ENCODE measurements at regions not wholly inside any gene's neighbourhood (a gene's known extent, or its start where the extent isn't known, plus 50 kb on each side); places are given as distances from the start of the nearest gene placed in this dataset.
"Not testable (repeated sequence)": the region's sequence is repeated elsewhere in the genome, so short reads cannot be mapped to it uniquely, and the experiment has no call there.

GRCh38 chr4:30181918-30182317 lies 538.3 kb upstream of the PCDH7 start:
- no peak for DNase-seq (ENCODE audit: low read depth)
- no peak overlapping the region for H3K4me3 ChIP-seq (ENCODE audit: low read length)
- no peak for TF ChIP-seq CTCF (IDR thresholded peaks at IDR 0.05; ENCODE audit: insufficient read depth, low read depth, low read length, missing control alignments)

GRCh38 chr4:30182786-30183185 lies 537.4 kb upstream of the PCDH7 start:
- TF ChIP-seq CTCF (IDR thresholded peaks at IDR 0.05; ENCODE audit: insufficient read depth, low read depth, low read length, missing control alignments), result no peak
- no peak overlapping the region for H3K4me3 ChIP-seq (ENCODE audit: low read length)
- peak; percentile 51 for DNase-seq (ENCODE audit: low read depth)

GRCh38 chr4:30191902-30192301 lies 528.3 kb upstream of the PCDH7 start:
- no peak for TF ChIP-seq CTCF (IDR thresholded peaks at IDR 0.05; ENCODE audit: insufficient read depth, low read depth, low read length, missing control alignments)
- DNase-seq (ENCODE audit: low read depth), result no peak
- H3K4me3 ChIP-seq (ENCODE audit: low read length), result no peak overlapping the region

DNA sequence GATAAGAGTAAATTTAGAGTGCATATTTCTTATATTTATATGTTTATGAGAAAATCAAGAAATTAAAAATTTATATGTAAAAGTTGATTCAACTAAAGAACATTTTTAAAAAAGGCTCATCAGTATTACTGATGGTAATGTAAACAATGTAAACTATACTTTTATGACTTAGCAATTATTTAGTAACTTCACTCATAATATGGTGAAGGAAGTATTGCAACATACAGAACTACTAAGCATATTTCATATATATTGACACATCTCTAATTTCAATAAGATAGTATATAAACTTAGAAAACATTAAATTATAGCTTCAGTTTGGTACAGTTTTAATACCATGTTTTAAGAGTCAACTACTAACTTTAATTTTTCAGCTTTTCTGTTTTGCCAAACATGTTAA lies 512.8 kb upstream of the PCDH7 start:
- no peak for TF ChIP-seq CTCF (IDR thresholded peaks at IDR 0.05; ENCODE audit: insufficient read depth, low read depth, low read length, missing control alignments)
- no peak overlapping the region for H3K4me3 ChIP-seq (ENCODE audit: low read length)
- peak; percentile 10 for DNase-seq (ENCODE audit: low read depth)

DNA sequence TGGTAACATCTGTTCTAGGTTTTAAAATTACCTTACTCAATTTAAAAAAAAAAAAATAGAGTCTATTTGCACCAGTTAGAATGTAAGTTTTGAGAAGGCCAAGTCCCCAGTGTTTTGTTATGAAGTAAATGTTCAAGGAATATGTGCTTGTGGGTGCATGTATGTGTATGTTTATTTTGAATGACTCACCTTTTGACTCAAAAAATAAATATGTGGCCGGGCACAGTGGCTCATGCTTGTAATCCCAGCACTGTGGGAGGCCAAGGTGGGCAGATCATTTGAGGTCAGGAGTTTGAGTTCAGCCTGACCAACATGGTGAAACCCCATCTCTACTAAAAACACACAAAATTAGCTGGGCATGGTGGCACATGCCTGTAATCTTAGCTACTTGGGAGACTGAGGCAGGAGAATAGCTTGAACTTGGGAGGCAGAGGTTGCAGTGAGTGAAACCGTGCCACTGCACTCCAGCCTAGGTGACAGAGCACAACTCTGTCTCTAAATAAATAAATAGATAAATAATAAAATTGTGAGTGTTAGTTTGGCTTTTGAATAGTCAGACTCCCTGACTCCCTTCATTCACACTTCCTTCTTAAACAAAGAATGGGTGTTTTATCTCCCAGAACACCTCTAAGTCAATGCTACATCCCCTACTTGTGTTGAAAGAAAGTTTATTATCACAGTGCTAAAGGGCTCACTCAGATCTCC lies 511.3 kb upstream of the PCDH7 start:
- no peak for TF ChIP-seq CTCF (IDR thresholded peaks at IDR 0.05; ENCODE audit: insufficient read depth, low read depth, low read length, missing control alignments)
- DNase-seq (ENCODE audit: low read depth), result peak; percentile 86
- H3K4me3 ChIP-seq (ENCODE audit: low read length), result no peak overlapping the region

DNA sequence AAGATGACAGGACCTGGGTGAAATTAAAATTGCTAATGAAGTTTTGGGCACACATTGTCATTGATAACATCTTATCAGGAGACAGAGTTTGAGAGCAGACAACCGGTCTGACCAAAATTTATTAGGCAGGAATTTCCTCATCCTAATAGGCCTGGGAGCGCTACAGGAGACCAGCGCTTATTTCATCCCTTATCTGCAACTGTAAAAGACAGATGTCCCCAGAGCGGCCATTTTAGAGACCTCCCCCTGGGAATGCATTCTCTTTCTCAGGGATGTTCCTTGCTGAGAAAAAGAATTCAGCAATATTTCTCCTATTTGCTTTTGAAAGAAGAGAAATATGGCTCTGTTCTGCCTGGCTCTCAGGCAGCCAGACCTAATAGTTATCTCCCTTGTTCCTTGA lies 504.2 kb upstream of the PCDH7 start:
- not testable (repeated sequence) for DNase-seq (ENCODE audit: low read depth); H3K4me3 ChIP-seq (ENCODE audit: low read length)

- no peak for TF ChIP-seq CTCF (IDR thresholded peaks at IDR 0.05; ENCODE audit: insufficient read depth, low read depth, low read length, missing control alignments)
- no peak overlapping the region for H3K4me3 ChIP-seq (ENCODE audit: low read length)
- DNase-seq (ENCODE audit: low read depth), result no peak
These were observed 475.0 kb upstream of the PCDH7 start for GRCh38 chr4:30245140-30245539.

Data from epithelial cell of esophagus (primary cell).